GM12892 (cell line): ENCODE measurements at regions not wholly inside any gene's neighbourhood (a gene's known extent, or its start where the extent isn't known, plus 50 kb on each side); places are given as distances from the start of the nearest gene placed in this dataset.

Experiments
- POLR2A ChIP-seq: IDR thresholded peaks from 2 replicates; pipeline ENCODE4 v1.6.1; 2011; ENCODE audit warnings: low read depth, low read length, control low read depth
- POLR2AphosphoS5 ChIP-seq: IDR thresholded peaks from 2 replicates; pipeline ENCODE4 v1.6.1; 2011; ENCODE audit warnings: low read depth, low read length, control low read depth
- TAF1 ChIP-seq: IDR thresholded peaks from 2 replicates; pipeline ENCODE4 v1.6.1; 2011; ENCODE audit warnings: low read depth, mild to moderate bottlenecking, control low read depth, low read length, borderline replicate concordance

GRCh38 chr4:138400543-138400942, 158.4 kb upstream of the SLC7A11 start:
- TF ChIP-seq POLR2A = no peak
- no peak for TF ChIP-seq POLR2AphosphoS5
- no peak for TF ChIP-seq TAF1
